SH-SY5Y (cell line): ENCODE measurements at regions not wholly inside any gene's neighbourhood (a gene's known extent, or its start where the extent isn't known, plus 50 kb on each side); places are given as distances from the start of the nearest gene placed in this dataset.

Experiments used
- GATA2 ChIP-seq: IDR thresholded peaks from 2 replicates; pipeline ENCODE4 v1.6.1; 2011; ENCODE audit warnings: mild to moderate bottlenecking, low read depth, low read length
- GATA3 ChIP-seq: IDR thresholded peaks from 2 replicates; pipeline ENCODE4 v1.6.1; 2011; ENCODE audit warnings: low read depth, mild to moderate bottlenecking, low read length, moderate library complexity

- TF ChIP-seq GATA2: no peak
- TF ChIP-seq GATA3: no peak
Measured at GRCh38 chr13:82477436-82477835, 1404.8 kb downstream of the SLITRK1 start.
